ENCODE measurements at regions not wholly inside any gene's neighbourhood (a gene's known extent, or its start where the extent isn't known, plus 50 kb on each side); places are given as distances from the start of the nearest gene placed in this dataset.
"Not testable (repeated sequence)": the region's sequence is repeated elsewhere in the genome, so short reads cannot be mapped to it uniquely, and the experiment has no call there.

GRCh38 chrX:113996781-113997180 lies 587.1 kb upstream of the HTR2C start:
- no peak for DNase-seq

- not testable (repeated sequence) for DNase-seq
These were observed 592.2 kb upstream of the HTR2C start for GRCh38 chrX:113991720-113992119.

DNA sequence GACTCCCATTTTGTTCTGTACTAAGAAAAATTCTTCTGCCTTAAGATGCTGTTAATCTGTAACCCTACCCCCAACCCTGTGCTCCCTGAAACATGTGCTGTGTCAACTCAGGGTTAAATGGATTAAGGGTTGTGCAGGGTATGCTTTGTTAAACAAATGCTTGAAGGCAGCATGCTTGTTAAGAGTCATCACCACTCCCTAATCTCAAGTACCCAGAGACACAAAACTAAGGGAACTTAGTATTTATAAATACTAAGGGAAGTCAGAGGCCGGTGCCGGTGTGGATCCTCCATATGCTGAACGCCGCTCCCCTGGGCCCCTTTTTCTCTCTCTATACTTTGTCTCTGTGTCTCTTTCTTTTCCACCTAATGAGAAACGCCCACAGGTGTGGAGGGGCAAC lies 593.2 kb upstream of the HTR2C start:
- not testable (repeated sequence) for DNase-seq

GRCh38 chrX:113988315-113988935 lies 595.5 kb upstream of the HTR2C start:
- DNase-seq = not testable (repeated sequence)

DNA sequence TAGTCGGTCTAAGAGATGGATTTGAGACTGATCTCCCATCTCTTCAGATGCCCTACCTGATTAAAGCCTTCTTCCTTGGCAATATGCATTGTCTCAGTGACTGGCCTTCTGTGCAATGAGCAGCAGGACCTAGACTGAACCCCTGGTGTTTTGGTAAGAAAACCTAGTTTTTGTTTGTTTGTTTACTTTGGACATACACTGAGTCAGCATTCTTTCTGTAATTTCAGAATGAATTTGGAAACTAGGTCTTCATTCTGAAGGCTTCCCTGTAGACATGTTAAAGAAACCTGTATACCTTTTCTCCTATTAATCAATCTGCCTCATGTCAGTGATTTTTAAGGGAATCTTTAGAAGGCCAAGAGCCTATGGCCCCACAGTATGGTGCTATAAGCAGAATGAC lies 597.5 kb upstream of the HTR2C start:
- DNase-seq = no peak

- no peak for DNase-seq
These were observed 601.1 kb upstream of the HTR2C start for GRCh38 chrX:113982766-113983165.

DNA sequence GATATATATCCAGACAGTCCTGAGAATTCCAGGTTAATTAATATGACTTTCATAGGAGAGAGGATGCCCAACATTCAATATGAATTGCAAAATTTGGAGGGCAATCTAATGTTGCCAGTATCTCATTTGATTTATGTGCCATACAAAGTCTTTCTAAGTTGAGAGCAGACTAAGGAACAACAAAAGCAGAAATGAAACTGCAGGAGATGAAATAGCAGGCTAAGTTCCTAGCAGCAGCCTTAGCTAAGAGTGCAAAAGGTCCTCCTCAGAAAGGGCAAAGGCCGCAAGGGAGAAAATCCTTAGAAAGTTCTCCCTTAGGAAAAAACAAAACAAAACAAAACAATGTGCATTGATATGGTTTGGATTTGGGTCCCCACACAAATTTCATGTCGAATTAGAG lies 602.9 kb upstream of the HTR2C start:
- no peak for DNase-seq

DNA sequence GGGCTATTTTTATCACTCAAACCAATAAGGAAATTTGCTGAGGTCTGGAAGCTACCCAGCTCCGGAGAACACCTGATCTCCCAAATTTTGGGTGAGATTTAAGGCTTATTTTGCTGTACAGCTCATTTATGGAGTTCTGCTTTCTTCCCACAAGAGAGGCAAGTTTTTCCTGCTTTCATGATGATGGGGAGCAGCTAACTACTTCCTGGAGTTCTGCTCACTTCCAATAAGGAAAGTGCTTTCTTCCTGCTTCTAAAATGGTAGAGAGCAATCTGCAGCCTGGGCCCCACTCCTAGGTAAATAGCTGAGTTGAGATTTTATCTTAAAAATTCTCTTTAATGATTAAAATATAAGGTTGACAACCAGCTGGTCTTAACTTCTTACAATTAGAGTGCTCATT lies 606.0 kb upstream of the HTR2C start:
- no peak for DNase-seq

- no peak for DNase-seq
These were observed 608.4 kb upstream of the HTR2C start for GRCh38 chrX:113975441-113975840.

DNA sequence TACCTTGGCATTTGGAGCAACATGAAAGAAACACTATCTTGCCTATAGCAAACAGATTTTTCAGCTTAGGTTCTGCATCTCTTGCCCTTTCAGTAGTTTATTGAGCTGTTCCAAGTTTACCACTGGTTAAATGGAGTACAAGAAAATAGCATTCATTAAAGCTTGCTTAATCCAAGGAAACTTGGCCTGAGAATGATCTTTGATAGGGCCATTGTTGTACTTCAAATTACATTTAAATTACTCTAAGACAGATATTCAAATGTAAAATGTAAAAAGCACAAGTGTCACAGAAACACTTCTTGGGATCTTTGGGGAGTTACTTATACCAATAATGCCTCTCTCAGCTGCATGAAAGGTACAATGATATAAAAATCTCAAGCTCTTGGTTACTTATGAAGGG lies 609.0 kb upstream of the HTR2C start:
- DNase-seq = no peak

DNA sequence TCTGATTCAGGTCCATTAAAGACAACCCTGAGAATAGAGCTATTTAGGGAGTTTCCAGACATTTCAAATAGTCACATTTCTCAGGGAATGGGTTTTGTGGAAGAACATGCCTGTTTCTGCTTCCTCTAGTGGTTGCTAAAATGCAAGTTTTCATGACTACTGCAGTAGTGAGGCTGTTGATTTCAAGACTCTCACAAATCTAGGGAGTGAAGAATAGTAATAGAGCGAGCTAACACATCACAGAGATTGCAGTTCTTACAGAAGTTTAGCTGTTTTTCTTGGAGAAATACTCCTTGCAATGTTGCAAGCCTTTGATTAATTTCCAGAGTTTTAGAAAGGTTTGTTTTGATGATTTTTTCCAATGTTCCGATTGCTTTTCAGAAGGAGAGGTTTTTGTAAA lies 610.2 kb upstream of the HTR2C start:
- DNase-seq = no peak

DNA sequence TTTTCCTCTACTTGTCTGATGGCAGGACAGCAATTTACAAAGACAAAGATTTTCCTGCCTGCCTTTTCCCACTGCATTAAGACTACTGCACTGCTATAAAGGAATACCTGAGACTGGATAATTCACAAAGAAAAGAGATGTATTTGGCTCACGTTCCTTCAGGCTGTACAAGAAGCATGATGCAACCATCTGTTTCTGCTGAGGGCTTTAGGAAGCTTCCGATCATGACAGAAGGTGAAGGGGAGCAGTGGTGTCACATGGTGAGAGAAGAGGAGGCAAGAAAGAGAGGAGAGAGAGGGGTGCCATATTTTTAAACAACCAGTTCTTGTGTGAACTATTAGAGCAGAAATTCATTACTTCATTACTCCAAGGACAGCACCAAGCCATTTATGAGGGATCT lies 617.1 kb upstream of the HTR2C start:
- no peak for DNase-seq

- DNase-seq = no peak
These were observed 621.5 kb upstream of the HTR2C start for GRCh38 chrX:113962343-113962742.

GRCh38 chrX:113959912-113960626 lies 623.8 kb upstream of the HTR2C start:
- no peak for DNase-seq

DNA sequence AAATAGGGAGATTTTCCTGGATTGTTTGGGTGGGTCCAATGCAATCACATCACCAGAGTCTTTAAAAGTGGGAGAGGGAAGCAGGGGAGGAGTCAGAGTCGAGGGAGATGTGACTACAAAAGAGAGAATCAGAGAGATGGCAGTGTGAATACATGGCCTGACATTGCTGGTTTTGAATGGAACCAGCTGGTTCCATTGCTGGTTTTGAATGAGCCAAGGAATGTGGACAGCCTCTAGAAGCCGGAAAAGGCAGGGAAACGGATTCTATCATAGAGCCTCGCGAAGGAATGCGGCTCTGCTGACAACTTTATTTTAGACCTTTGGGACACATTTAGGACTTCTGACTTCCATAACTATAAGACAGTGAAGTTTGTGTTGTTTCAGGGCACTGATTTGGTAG lies 627.0 kb upstream of the HTR2C start:
- no peak for DNase-seq

GRCh38 chrX:113954297-113954696 lies 629.6 kb upstream of the HTR2C start:
- DNase-seq = no peak

- no peak for DNase-seq
These were observed 633.7 kb upstream of the HTR2C start for GRCh38 chrX:113950081-113950678.

DNA sequence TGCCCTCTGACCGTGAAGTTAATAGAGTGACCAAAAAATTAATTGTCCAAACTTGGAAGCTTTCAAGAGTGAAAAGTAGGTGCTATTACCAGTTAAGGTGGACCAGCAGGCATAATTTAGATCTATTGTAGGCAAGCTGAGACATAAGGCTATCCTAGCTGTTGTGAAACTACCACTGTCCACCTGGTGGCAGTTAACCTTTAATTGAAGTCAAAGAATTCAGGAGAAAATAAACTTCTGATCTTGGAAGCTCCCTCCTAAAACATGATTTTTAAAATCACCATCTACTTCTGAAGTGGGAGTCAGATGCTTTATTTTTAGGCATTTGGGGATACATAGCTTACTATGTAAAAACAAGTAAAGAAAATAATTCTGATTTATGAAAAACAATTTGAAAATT lies 636.3 kb upstream of the HTR2C start:
- no peak for DNase-seq

DNA sequence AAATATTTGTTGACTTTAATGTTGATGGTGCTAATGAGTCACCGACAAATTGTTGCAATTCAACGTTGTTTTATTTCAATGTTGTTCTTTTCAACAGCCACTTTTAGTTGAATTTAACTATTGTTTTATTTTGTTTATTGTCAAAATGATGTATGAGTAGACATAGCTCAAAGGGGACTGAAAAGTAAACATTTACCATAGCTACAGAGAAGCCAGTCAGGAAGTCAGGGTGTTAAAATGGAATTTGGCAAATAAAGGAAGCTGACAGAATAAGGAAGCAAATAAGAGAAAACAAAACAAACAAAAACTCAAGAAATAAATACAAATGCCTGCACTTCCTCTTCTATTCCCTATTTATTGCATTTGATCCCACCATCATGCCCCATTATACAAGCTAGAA lies 648.4 kb upstream of the HTR2C start:
- no peak for DNase-seq

GRCh38 chrX:113933931-113934330 lies 650.0 kb upstream of the HTR2C start:
- no peak for DNase-seq

- peak; percentile 4 for DNase-seq
These were observed 654.9 kb upstream of the HTR2C start for GRCh38 chrX:113929004-113929403.

DNA sequence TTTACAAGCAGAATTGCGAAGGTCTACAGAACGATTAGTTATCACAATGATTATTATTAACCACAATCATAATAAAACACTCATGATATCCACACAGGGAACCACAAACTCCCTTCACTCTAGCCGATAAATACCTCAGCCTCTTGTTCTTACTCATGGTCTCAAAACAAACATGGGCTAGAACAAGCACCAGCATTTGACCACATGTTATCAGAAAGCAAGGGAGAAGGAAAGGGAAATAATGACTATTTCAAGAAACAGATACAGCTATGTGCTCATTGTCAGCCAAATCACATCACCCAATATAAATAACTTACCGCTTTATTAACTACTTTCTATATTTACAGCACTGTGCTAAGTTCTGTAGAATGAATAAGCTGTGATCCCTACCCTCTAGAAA lies 663.2 kb upstream of the HTR2C start:
- peak; percentile 65 for DNase-seq

- DNase-seq = no peak
These were observed 664.5 kb upstream of the HTR2C start for GRCh38 chrX:113919387-113919786.

- peak; percentile 54 for DNase-seq
These were observed 677.7 kb upstream of the HTR2C start for GRCh38 chrX:113906168-113906567.

- DNase-seq = peak; percentile 24
These were observed 691.0 kb upstream of the HTR2C start for GRCh38 chrX:113892891-113893290.

Measured in NCI-H226 (cell line).